Hematopoietic multipotent progenitor cell treated with erythropoietin and hydrocortisone succinate and interleukin-3 and kit ligand, for 15 days (in vitro differentiated cells): ENCODE measurements at regions not wholly inside any gene's neighbourhood (a gene's known extent, or its start where the extent isn't known, plus 50 kb on each side); places are given as distances from the start of the nearest gene placed in this dataset.
"Not testable (repeated sequence)": the region's sequence is repeated elsewhere in the genome, so short reads cannot be mapped to it uniquely, and the experiment has no call there.

Experiments
- DNase-seq: peaks from one replicate; pipeline ENCODE4 v3.0.0-alpha.2; 2015; ENCODE audit warnings: low spot score

- no peak for DNase-seq
Observed at GRCh38 chr9:18297056-18297841, 176.7 kb upstream of the ADAMTSL1 start.

GRCh38 chr9:18299449-18299848 is 174.5 kb upstream of the ADAMTSL1 start:
- no peak for DNase-seq

- DNase-seq, result not testable (repeated sequence)
Observed at GRCh38 chr9:18305167-18305806, 168.7 kb upstream of the ADAMTSL1 start.

GRCh38 chr9:18314316-18314715 is 159.6 kb upstream of the ADAMTSL1 start:
- no peak for DNase-seq

GRCh38 chr9:18317896-18318295 is 156.1 kb upstream of the ADAMTSL1 start:
- DNase-seq, result no peak

GRCh38 chr9:18319918-18320445 is 154.0 kb upstream of the ADAMTSL1 start:
- no peak for DNase-seq

GRCh38 chr9:18324928-18325745 is 148.8 kb upstream of the ADAMTSL1 start:
- DNase-seq, result no peak

- DNase-seq, result not testable (repeated sequence)
Observed at GRCh38 chr9:18325746-18326011, 148.3 kb upstream of the ADAMTSL1 start.

GRCh38 chr9:18327121-18327520 is 146.8 kb upstream of the ADAMTSL1 start:
- DNase-seq, result no peak

GRCh38 chr9:18330401-18331309 is 143.3 kb upstream of the ADAMTSL1 start:
- DNase-seq, result no peak

- no peak for DNase-seq
Observed at GRCh38 chr9:18331310-18331684, 142.7 kb upstream of the ADAMTSL1 start.

GRCh38 chr9:18331808-18332209 is 142.1 kb upstream of the ADAMTSL1 start:
- no peak for DNase-seq

GRCh38 chr9:18333157-18333556 is 140.8 kb upstream of the ADAMTSL1 start:
- DNase-seq, result no peak

GRCh38 chr9:18335825-18336224 is 138.1 kb upstream of the ADAMTSL1 start:
- no peak for DNase-seq

GRCh38 chr9:18338042-18338441 is 135.9 kb upstream of the ADAMTSL1 start:
- DNase-seq, result no peak

GRCh38 chr9:18343784-18344183 is 130.2 kb upstream of the ADAMTSL1 start:
- DNase-seq, result no peak

- DNase-seq, result no peak
Observed at GRCh38 chr9:18346745-18347144, 127.2 kb upstream of the ADAMTSL1 start.

GRCh38 chr9:18347386-18348082 is 126.4 kb upstream of the ADAMTSL1 start:
- no peak for DNase-seq

GRCh38 chr9:18348083-18348475 is 125.9 kb upstream of the ADAMTSL1 start:
- no peak for DNase-seq

- DNase-seq, result no peak
Observed at GRCh38 chr9:18349530-18349929, 124.4 kb upstream of the ADAMTSL1 start.

- DNase-seq, result no peak
Observed at GRCh38 chr9:18350036-18350435, 123.9 kb upstream of the ADAMTSL1 start.
